Ovary (tissue), 3 donors: ENCODE measurements at regions not wholly inside any gene's neighbourhood (a gene's known extent, or its start where the extent isn't known, plus 50 kb on each side); places are given as distances from the start of the nearest gene placed in this dataset.

Source experiments
- POLR2A ChIP-seq: fragments of 450-650 bp; IDR thresholded peaks from one replicate; pipeline ENCODE4 v1.6.1; 2017; ENCODE audit warnings: antibody characterized with exemption, mild to moderate bottlenecking, moderate library complexity
- TF ChIP-seq, protein P1 (sequence below), 3 donors: fragments of 450-650 bp in 2 of 3; fragments of 200-600 bp in 1 of 3; IDR thresholded peaks; one replicate each; pipeline versions ENCODE4 v1.5.1 to v1.8.0; 2016 to 2022; ENCODE audit warnings: antibody characterized with exemption in 3 of 3, mild to moderate bottlenecking in 1 of 3
- donor health status: DM: no; HTN: no; CAD: no.

DNA sequence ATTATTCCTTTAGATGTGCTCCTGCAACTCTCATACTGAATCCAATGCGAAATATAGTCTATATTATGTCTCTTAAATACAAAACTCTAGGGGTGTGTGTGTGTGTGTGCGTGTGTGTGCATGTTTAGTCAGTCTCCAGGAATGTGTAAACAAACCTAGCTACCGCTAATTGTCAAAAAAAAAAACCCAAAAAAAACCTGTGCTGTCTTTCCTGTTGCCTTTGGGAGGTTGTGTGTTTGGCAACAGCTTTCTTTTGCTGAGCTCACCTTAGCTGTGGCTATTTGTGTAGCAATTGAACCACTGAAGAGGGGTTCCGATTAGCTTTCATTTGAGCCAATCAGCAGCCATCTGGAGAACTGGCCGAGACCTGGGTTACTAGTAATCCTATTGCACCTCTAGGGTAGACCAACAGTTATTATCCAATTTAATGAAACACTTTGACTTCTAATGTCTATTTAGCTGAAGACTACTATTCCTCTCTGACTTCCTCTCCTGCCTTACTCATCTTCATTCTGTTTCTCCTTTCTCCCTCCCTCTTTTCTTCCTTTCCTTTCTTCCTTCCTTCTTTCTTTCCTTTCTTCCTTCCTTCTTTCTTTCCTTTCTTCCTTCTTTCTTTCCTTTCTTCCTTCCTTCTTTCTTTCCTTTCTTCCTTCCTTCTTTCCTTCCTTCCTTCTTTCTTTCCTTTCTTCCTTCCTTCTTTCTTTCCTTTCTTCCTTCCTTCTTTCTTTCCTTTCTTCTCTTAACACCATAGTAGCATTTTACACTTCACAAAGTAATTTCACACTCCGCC lies 471.1 kb downstream of the GBA3 start:
- TF ChIP-seq, protein P1, sequence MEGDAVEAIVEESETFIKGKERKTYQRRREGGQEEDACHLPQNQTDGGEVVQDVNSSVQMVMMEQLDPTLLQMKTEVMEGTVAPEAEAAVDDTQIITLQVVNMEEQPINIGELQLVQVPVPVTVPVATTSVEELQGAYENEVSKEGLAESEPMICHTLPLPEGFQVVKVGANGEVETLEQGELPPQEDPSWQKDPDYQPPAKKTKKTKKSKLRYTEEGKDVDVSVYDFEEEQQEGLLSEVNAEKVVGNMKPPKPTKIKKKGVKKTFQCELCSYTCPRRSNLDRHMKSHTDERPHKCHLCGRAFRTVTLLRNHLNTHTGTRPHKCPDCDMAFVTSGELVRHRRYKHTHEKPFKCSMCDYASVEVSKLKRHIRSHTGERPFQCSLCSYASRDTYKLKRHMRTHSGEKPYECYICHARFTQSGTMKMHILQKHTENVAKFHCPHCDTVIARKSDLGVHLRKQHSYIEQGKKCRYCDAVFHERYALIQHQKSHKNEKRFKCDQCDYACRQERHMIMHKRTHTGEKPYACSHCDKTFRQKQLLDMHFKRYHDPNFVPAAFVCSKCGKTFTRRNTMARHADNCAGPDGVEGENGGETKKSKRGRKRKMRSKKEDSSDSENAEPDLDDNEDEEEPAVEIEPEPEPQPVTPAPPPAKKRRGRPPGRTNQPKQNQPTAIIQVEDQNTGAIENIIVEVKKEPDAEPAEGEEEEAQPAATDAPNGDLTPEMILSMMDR (IDR thresholded peaks at IDR 0.05) = no peak
- no peak for TF ChIP-seq POLR2A
